ENCODE measurements at regions not wholly inside any gene's neighbourhood (a gene's known extent, or its start where the extent isn't known, plus 50 kb on each side); places are given as distances from the start of the nearest gene placed in this dataset.

- no peak for TF ChIP-seq ZFX (IDR thresholded peaks at IDR 0.05)
- TF ChIP-seq, protein P1, sequence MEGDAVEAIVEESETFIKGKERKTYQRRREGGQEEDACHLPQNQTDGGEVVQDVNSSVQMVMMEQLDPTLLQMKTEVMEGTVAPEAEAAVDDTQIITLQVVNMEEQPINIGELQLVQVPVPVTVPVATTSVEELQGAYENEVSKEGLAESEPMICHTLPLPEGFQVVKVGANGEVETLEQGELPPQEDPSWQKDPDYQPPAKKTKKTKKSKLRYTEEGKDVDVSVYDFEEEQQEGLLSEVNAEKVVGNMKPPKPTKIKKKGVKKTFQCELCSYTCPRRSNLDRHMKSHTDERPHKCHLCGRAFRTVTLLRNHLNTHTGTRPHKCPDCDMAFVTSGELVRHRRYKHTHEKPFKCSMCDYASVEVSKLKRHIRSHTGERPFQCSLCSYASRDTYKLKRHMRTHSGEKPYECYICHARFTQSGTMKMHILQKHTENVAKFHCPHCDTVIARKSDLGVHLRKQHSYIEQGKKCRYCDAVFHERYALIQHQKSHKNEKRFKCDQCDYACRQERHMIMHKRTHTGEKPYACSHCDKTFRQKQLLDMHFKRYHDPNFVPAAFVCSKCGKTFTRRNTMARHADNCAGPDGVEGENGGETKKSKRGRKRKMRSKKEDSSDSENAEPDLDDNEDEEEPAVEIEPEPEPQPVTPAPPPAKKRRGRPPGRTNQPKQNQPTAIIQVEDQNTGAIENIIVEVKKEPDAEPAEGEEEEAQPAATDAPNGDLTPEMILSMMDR (conservative IDR thresholded peaks at IDR 0.05) = no peak
Measured at GRCh38 chr4:128480945-128481344, 193.3 kb upstream of the PGRMC2 start.
